CD4-positive, CD25-positive, alpha-beta regulatory T cell (primary cell): ENCODE measurements at regions not wholly inside any gene's neighbourhood (a gene's known extent, or its start where the extent isn't known, plus 50 kb on each side); places are given as distances from the start of the nearest gene placed in this dataset.

ENCODE experiments used
- ATAC-seq, 2 donors: fragments of 150-1000 bp; cut with Tn5 transposase; one replicate each; pipeline ENCODE4 v1.10.0; 2021; ENCODE audit warnings: low read depth in 2 of 2, moderate number of reproducible peaks in 2 of 2, moderate library complexity in 1 of 2
- DNase-seq, 3 donors: peaks; one replicate each; pipeline versions ENCODE4 v3.0.0 to v3.0.0-alpha.2; 2012 to 2022; ENCODE audit warnings: mixed read lengths in 1 of 3
- H3K27ac ChIP-seq: one replicate; pipeline ENCODE4 v1.7.0; 2013; ENCODE audit warnings: mild to moderate bottlenecking, low read length; ENCODE audit not compliant: insufficient read depth, poor library complexity, severe bottlenecking
- H3K27me3 ChIP-seq: one replicate; pipeline ENCODE4 v1.7.0; 2013; ENCODE audit warnings: low read length; ENCODE audit not compliant: control insufficient read depth, insufficient read depth
- H3K36me3 ChIP-seq: one replicate; pipeline ENCODE4 v1.7.0; 2013; ENCODE audit warnings: mild to moderate bottlenecking, low read length, moderate library complexity; ENCODE audit not compliant: control insufficient read depth, insufficient read depth
- H3K4me1 ChIP-seq: 2 replicates; pipeline ENCODE4 v1.7.0; 2013; ENCODE audit warnings: mild to moderate bottlenecking, low read length; ENCODE audit not compliant: insufficient read depth, control insufficient read depth, poor library complexity, severe bottlenecking
- H3K4me3 ChIP-seq: one replicate; pipeline ENCODE4 v1.7.0; 2013; ENCODE audit warnings: low read depth, mild to moderate bottlenecking, low read length, moderate library complexity
- H3K9me3 ChIP-seq, 2 experiments: 1 replicate in 1 of 2; 2 replicates in 1 of 2; pipeline ENCODE4 v1.7.0; 2013; ENCODE audit warnings: low read length in 2 of 2, mild to moderate bottlenecking in 1 of 2, moderate library complexity in 1 of 2; ENCODE audit not compliant: control insufficient read depth in 2 of 2
- H3K27ac Mint-ChIP-seq, 3 donors: one replicate each; pipeline ENCODE4 v1.8.0; 2020 to 2022; ENCODE audit warnings: mild to moderate bottlenecking in 3 of 3, mixed read lengths in 3 of 3, moderate library complexity in 2 of 3
- H3K27me3 Mint-ChIP-seq: one replicate; pipeline ENCODE4 v1.8.0; 2022; ENCODE audit warnings: mild to moderate bottlenecking, mixed read lengths
- H3K36me3 Mint-ChIP-seq: one replicate; pipeline ENCODE4 v1.8.0; 2020; ENCODE audit warnings: mixed read lengths
- H3K4me1 Mint-ChIP-seq, 4 donors: one replicate each; pipeline ENCODE4 v1.8.0; 2020 to 2022; ENCODE audit warnings: mixed read lengths in 4 of 4, mild to moderate bottlenecking in 1 of 4
- H3K4me3 Mint-ChIP-seq, 4 donors: one replicate each; pipeline ENCODE4 v1.8.0; 2020 to 2022; ENCODE audit warnings: mild to moderate bottlenecking in 4 of 4, mixed read lengths in 4 of 4, moderate library complexity in 3 of 4
- H3K9me3 Mint-ChIP-seq, 7 donors: one replicate each; pipeline ENCODE4 v1.8.0; 2020 to 2022; ENCODE audit warnings: mixed read lengths in 7 of 7, mild to moderate bottlenecking in 3 of 7, moderate library complexity in 2 of 7

- H3K4me3 ChIP-seq, result no peak overlapping the region
- H3K4me3 Mint-ChIP-seq, result peak overlapping the region in 1 of 4 donors; percentile 86
- peaks cover 0 to 8% (median 6%) of the 10 kb centered on the region in 7 donors for H3K9me3 Mint-ChIP-seq
- H3K36me3 Mint-ChIP-seq, result no peaks in the 10 kb centered on the region
- H3K27me3 Mint-ChIP-seq, result no peaks in the 10 kb centered on the region
- H3K27me3 ChIP-seq, result no peaks in the 10 kb centered on the region
- H3K9me3 ChIP-seq, result no peaks in the 10 kb centered on the region
- H3K36me3 ChIP-seq, result no peaks in the 10 kb centered on the region
- no peaks in the 10 kb centered on the region for H3K4me1 Mint-ChIP-seq
- no peak overlapping the region for H3K27ac ChIP-seq
- H3K4me1 ChIP-seq, result no peaks in the 10 kb centered on the region
- ATAC-seq (no peak), DNase-seq (no peak)
- peak overlapping the region in 1 of 3 donors; percentile 38 for H3K27ac Mint-ChIP-seq
Observed at GRCh38 chr4:138710297-138710696, 305.3 kb upstream of the NOCT start.

GRCh38 chr4:138709859-138710258 lies 305.7 kb upstream of the NOCT start:
- no peaks in the 10 kb centered on the region for H3K9me3 ChIP-seq
- Mint-ChIP-seq H3K27ac (no peak overlapping the region), H3K9me3 (peaks cover 0 to 8% (median 6%) of the 10 kb centered on the region in 7 donors), H3K27me3 (no peaks in the 10 kb centered on the region), H3K36me3 (no peaks in the 10 kb centered on the region), H3K4me1 (no peaks in the 10 kb centered on the region), H3K4me3 (no peak overlapping the region)
- no peaks in the 10 kb centered on the region for H3K36me3 ChIP-seq
- DNase-seq (no peak), ATAC-seq (no peak)
- H3K27ac ChIP-seq, result no peak overlapping the region
- H3K27me3 ChIP-seq, result no peaks in the 10 kb centered on the region
- H3K4me3 ChIP-seq, result no peak overlapping the region
- H3K4me1 ChIP-seq, result no peaks in the 10 kb centered on the region

- Mint-ChIP-seq H3K36me3 (no peaks in the 10 kb centered on the region), H3K4me3 (no peak overlapping the region), H3K9me3 (peaks cover 0 to 8% (median 6%) of the 10 kb centered on the region in 7 donors), H3K27me3 (no peaks in the 10 kb centered on the region), H3K4me1 (no peaks in the 10 kb centered on the region), H3K27ac (no peak overlapping the region)
- H3K27me3 ChIP-seq, result no peaks in the 10 kb centered on the region
- no peaks in the 10 kb centered on the region for H3K4me1 ChIP-seq
- H3K9me3 ChIP-seq, result no peaks in the 10 kb centered on the region
- H3K4me3 ChIP-seq, result no peak overlapping the region
- no peak for DNase-seq
- H3K27ac ChIP-seq, result no peak overlapping the region
- ATAC-seq, result no peak
- no peaks in the 10 kb centered on the region for H3K36me3 ChIP-seq
Observed at GRCh38 chr4:138707746-138708677, 307.6 kb upstream of the NOCT start.

GRCh38 chr4:138706201-138706600 lies 309.4 kb upstream of the NOCT start:
- no peaks in the 10 kb centered on the region for H3K9me3 ChIP-seq
- H3K27ac Mint-ChIP-seq, result no peak overlapping the region
- H3K27ac ChIP-seq, result no peak overlapping the region
- H3K4me3 ChIP-seq, result no peak overlapping the region
- H3K27me3 Mint-ChIP-seq, result no peaks in the 10 kb centered on the region
- no peaks in the 10 kb centered on the region for H3K36me3 ChIP-seq
- peaks cover 0 to 8% (median 6%) of the 10 kb centered on the region in 7 donors for H3K9me3 Mint-ChIP-seq
- H3K27me3 ChIP-seq, result no peaks in the 10 kb centered on the region
- H3K4me3 Mint-ChIP-seq, result no peak overlapping the region
- ATAC-seq (no peak), DNase-seq (no peak)
- H3K4me1 ChIP-seq, result no peaks in the 10 kb centered on the region
- no peaks in the 10 kb centered on the region for H3K36me3 Mint-ChIP-seq
- H3K4me1 Mint-ChIP-seq, result no peaks in the 10 kb centered on the region

- ATAC-seq (no peak), DNase-seq (no peak)
- H3K27ac ChIP-seq, result no peak overlapping the region
- H3K4me1 ChIP-seq, result no peaks in the 10 kb centered on the region
- Mint-ChIP-seq H3K4me3 (no peak overlapping the region), H3K4me1 (no peaks in the 10 kb centered on the region), H3K27me3 (peaks cover 4% of the 10 kb centered on the region), H3K27ac (no peak overlapping the region), H3K9me3 (peaks cover 0 to 6% (median 0%) of the 10 kb centered on the region in 7 donors), H3K36me3 (no peaks in the 10 kb centered on the region)
- no peak overlapping the region for H3K4me3 ChIP-seq
- H3K36me3 ChIP-seq, result no peaks in the 10 kb centered on the region
- no peaks in the 10 kb centered on the region for H3K27me3 ChIP-seq
- no peaks in the 10 kb centered on the region for H3K9me3 ChIP-seq
Observed at GRCh38 chr4:138702190-138702824, 313.3 kb upstream of the NOCT start.

- Histone ChIP-seq H3K27me3 (no peaks in the 10 kb centered on the region), H3K9me3 (no peaks in the 10 kb centered on the region), H3K4me3 (no peak overlapping the region), H3K27ac (no peak overlapping the region), H3K4me1 (no peaks in the 10 kb centered on the region), H3K36me3 (no peaks in the 10 kb centered on the region)
- no peak overlapping the region for H3K27ac Mint-ChIP-seq
- DNase-seq, result no peak
- no peak for ATAC-seq
- H3K4me1 Mint-ChIP-seq, result no peaks in the 10 kb centered on the region
- peaks cover 11% of the 10 kb centered on the region for H3K27me3 Mint-ChIP-seq
- no peak overlapping the region for H3K4me3 Mint-ChIP-seq
- H3K9me3 Mint-ChIP-seq, result peaks cover 0 to 6% (median 0%) of the 10 kb centered on the region in 7 donors
- H3K36me3 Mint-ChIP-seq, result no peaks in the 10 kb centered on the region
Observed at GRCh38 chr4:138698641-138699040, 316.9 kb upstream of the NOCT start.

- no peaks in the 10 kb centered on the region for H3K36me3 Mint-ChIP-seq
- H3K27ac Mint-ChIP-seq, result no peak overlapping the region
- Histone ChIP-seq H3K4me3 (no peak overlapping the region), H3K27ac (no peak overlapping the region), H3K36me3 (no peaks in the 10 kb centered on the region), H3K9me3 (no peaks in the 10 kb centered on the region), H3K4me1 (no peaks in the 10 kb centered on the region), H3K27me3 (no peaks in the 10 kb centered on the region)
- DNase-seq (no peak), ATAC-seq (no peak)
- peaks cover 11% of the 10 kb centered on the region for H3K27me3 Mint-ChIP-seq
- no peak overlapping the region for H3K4me3 Mint-ChIP-seq
- H3K9me3 Mint-ChIP-seq, result peaks cover 0 to 7% (median 0%) of the 10 kb centered on the region in 7 donors
- no peaks in the 10 kb centered on the region for H3K4me1 Mint-ChIP-seq
Observed at GRCh38 chr4:138697851-138698250, 317.7 kb upstream of the NOCT start.
